Astrocyte (in vitro differentiated cells and primary cell): ENCODE measurements at regions not wholly inside any gene's neighbourhood (a gene's known extent, or its start where the extent isn't known, plus 50 kb on each side); places are given as distances from the start of the nearest gene placed in this dataset.

Source experiments
- CTCF ChIP-seq: IDR thresholded peaks from 2 replicates; pipeline ENCODE4 v1.5.1; 2011; ENCODE audit warnings: low read depth, mild to moderate bottlenecking, inconsistent platforms, low read length, moderate library complexity; ENCODE audit not compliant: insufficient read depth
- EZH2 ChIP-seq: IDR thresholded peaks from 2 replicates; pipeline ENCODE4 v1.6.1; 2012; ENCODE audit warnings: mild to moderate bottlenecking, low read length, inconsistent platforms; ENCODE audit not compliant: insufficient read depth

GRCh38 chr1:219820551-219820950 is 107.8 kb downstream of the SLC30A10 start:
- TF ChIP-seq CTCF, result no peak
- no peak for TF ChIP-seq EZH2
